Activated CD4-positive, alpha-beta T cell treated with anti-CD3 and anti-CD28 coated beads, Interleukin-2, amount 10 ng/mL, durations not matched to agents 24 days and 14 days (primary cell): ENCODE measurements at regions not wholly inside any gene's neighbourhood (a gene's known extent, or its start where the extent isn't known, plus 50 kb on each side); places are given as distances from the start of the nearest gene placed in this dataset.

Experiments
- DNase-seq: peaks from one replicate; pipeline ENCODE4 v3.0.0; 2022
- H3K27ac Mint-ChIP-seq: one replicate; pipeline ENCODE4 v1.8.0; 2022; ENCODE audit warnings: mild to moderate bottlenecking, mixed read lengths
- H3K27me3 Mint-ChIP-seq: one replicate; pipeline ENCODE4 v1.8.0; 2022; ENCODE audit warnings: mixed read lengths
- H3K36me3 Mint-ChIP-seq: one replicate; pipeline ENCODE4 v1.8.0; 2022; ENCODE audit warnings: low read depth, mild to moderate bottlenecking, mixed read lengths
- H3K4me1 Mint-ChIP-seq: one replicate; pipeline ENCODE4 v1.8.0; 2021; ENCODE audit warnings: mixed read lengths
- H3K4me3 Mint-ChIP-seq: one replicate; pipeline ENCODE4 v1.8.0; 2022; ENCODE audit warnings: mild to moderate bottlenecking, moderate library complexity, mixed read lengths
- H3K9me3 Mint-ChIP-seq: one replicate; pipeline ENCODE4 v1.8.0; 2021; ENCODE audit warnings: mixed read lengths
- intact Hi-C: fragments of 100-400 bp; cut with micrococcal nuclease; formaldehyde crosslinking; loops from one replicate; pipeline ENCODE4 v1.15.1; 2023

DNA sequence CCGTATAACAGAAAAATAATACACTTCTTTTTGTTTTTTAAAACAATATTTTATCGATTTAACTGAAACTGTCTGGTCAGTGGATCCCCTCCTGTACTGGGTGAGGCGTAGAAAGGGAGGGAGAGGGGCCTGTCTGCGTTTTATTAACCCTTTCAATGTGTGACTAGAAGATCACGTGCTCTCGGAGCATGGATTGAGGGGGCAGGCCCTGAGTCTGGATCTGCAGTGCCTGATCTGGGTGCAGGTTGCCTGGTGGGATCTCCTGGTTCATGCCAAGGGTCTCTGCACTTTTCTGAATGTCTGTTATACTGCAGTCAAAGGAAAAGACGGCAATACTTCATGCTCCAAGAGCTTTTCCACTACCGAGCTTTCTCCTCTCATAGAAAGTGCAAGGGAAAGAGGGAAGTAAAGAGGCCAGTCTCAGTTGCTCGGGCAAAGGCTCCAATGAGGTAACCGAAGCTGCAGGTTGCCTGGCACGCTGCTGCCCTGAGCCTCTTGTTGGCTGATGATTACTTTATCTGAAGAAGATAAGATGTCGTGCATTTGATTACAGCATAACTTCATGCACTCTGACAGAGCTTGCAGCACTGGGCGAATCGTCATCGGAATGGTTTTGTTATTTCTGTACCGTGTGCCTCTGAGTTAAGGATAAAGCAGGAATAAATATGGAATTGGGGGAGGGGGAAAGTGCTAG is 167.5 kb upstream of the PMEPA1 start:
- intact Hi-C loops = no loop called here
- Mint-ChIP-seq H3K27ac (no peak overlapping the region), H3K4me3 (no peak overlapping the region), H3K36me3 (no peaks in the 10 kb centered on the region), H3K9me3 (no peaks in the 10 kb centered on the region), H3K27me3 (no peaks in the 10 kb centered on the region), H3K4me1 (no peaks in the 10 kb centered on the region)
- no peak for DNase-seq

DNA sequence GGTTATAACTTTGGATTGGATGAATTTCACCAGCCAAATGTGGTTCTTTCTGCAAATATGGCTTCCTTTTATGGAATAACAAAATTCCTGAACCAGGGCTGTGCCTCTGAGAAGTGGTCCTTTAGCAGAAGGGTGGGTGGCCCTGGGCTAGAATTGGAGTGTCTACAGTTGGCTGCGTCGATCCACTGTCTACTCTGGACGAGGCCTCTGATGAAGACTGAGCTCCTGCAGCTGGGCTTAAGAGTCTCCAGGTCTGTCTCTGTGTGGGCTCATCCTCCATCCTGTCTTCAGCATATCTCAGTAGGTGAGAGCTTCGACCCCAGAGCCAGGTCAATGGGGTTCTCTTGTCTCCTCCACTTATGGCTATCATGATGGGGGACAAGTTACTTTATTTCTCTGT is 166.3 kb upstream of the PMEPA1 start:
- no peaks in the 10 kb centered on the region for H3K4me1 Mint-ChIP-seq
- H3K27ac Mint-ChIP-seq = no peak overlapping the region
- no peak for DNase-seq
- H3K36me3 Mint-ChIP-seq = no peaks in the 10 kb centered on the region
- no peaks in the 10 kb centered on the region for H3K9me3 Mint-ChIP-seq
- H3K4me3 Mint-ChIP-seq = no peak overlapping the region
- intact Hi-C loops = no loop called here
- H3K27me3 Mint-ChIP-seq = no peaks in the 10 kb centered on the region

DNA sequence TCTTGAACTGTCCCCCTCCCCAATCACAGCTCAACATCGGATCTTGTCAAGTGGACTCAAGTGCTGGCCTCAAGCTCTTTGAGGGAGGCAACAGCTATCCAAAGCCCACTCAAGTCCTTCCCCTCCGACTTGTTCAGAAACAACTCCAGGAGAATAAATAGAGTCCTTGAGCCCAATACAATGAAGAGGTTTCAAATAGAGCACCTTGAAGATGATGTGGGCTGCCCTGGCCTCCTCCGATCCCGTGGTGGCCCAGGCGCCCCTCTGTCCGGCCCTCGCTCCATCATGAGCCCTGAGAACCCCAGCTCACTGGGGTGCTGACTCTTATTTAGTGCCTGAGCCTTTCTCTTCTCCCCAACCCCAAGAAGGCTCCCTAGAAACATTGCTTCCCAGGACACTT is 164.3 kb upstream of the PMEPA1 start:
- intact Hi-C loops = no loop called here
- no peak overlapping the region for H3K27ac Mint-ChIP-seq
- H3K4me1 Mint-ChIP-seq = no peaks in the 10 kb centered on the region
- H3K9me3 Mint-ChIP-seq = no peaks in the 10 kb centered on the region
- no peak overlapping the region for H3K4me3 Mint-ChIP-seq
- no peaks in the 10 kb centered on the region for H3K27me3 Mint-ChIP-seq
- no peaks in the 10 kb centered on the region for H3K36me3 Mint-ChIP-seq
- DNase-seq = no peak

DNA sequence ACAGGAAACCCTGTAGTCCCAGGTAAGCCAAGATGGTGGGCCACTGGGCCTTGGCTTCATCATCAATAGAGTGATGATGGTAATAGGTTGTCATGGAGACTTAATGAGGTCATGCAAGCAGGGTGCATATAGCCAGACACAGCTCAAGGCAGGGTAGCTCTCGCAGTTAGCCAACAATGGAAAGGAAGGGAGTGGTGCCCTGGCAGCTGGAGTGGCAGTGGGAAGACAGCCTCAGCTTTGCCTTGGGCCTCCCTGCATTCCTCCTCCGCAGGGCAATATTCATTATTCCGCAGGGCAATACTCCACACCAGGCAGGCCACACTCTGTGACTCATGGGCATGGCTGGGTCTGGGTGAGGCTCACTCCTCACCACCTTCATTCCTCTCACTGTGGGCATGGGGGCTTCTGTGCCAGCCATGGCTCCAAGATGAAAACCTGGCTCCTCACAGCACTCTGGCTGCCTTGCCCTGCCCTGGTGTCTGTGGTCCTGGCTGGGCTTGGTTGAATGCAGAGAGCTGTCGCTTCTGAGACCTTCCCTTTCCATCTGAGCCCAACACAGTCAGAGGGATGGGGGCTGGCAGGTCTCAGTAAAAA is 163.1 kb upstream of the PMEPA1 start:
- Mint-ChIP-seq H3K36me3 (no peaks in the 10 kb centered on the region), H3K4me1 (no peaks in the 10 kb centered on the region), H3K27ac (no peak overlapping the region), H3K9me3 (no peaks in the 10 kb centered on the region), H3K4me3 (no peak overlapping the region), H3K27me3 (no peaks in the 10 kb centered on the region)
- DNase-seq = no peak
- intact Hi-C loops = no loop called here

DNA sequence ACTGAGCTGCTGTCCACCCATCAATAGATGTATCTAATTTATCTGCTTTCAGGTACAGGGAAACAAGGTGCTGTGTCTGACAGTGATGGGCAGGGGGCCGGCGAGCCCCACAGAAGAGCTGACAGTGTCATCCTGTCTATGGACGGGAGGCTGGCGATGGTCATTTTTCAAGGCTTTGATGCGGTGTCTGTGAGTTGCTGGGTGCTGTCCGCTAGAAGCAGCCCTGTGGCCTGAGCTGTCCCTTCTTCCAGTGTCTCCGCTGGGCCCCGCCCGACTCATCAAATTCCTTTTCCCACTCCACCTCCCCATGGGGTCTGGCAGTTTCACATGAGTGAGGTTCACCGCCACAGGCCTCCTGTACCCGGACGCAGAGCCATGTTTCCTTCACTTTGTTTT is 161.4 kb upstream of the PMEPA1 start:
- intact Hi-C loops = no loop called here
- Mint-ChIP-seq H3K9me3 (no peaks in the 10 kb centered on the region), H3K27me3 (peaks cover 1% of the 10 kb centered on the region), H3K36me3 (no peaks in the 10 kb centered on the region), H3K4me3 (no peak overlapping the region), H3K27ac (no peak overlapping the region), H3K4me1 (no peaks in the 10 kb centered on the region)
- no peak for DNase-seq

DNA sequence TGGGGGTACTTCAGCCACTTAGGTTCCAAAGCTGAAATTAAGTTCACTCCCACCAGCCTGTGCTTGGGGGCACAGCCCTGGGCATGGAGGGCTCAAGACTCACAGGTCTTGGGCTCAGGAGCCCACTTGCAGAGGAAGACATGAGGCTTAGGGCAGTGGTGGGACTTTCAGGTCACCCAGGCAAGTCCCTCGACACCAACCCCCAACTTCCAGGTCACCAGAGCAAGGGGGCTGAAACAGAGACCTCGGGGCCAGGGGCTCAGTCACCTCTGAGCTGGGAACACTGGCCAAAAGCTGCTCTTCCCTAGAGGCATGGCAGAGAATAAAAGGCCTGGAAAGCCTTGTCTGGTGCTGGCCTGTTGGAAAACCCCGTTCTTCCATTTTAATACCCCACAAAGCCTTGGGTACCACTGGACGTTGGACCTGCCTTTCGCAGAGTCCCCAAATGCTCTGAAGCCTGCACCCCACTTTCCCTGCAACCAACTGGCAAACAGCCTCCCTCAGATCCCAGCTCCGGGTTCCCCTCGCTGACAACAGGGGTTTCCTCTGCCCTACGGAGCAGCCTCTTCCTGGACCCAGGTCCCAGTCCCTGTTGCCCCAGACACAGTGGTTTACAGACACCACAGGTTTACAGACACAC is 160.9 kb upstream of the PMEPA1 start:
- intact Hi-C loops = no loop called here
- Mint-ChIP-seq H3K4me3 (no peak overlapping the region), H3K4me1 (peaks cover 1% of the 10 kb centered on the region), H3K36me3 (no peaks in the 10 kb centered on the region), H3K27ac (no peak overlapping the region), H3K27me3 (peaks cover 6% of the 10 kb centered on the region), H3K9me3 (no peaks in the 10 kb centered on the region)
- DNase-seq = no peak

DNA sequence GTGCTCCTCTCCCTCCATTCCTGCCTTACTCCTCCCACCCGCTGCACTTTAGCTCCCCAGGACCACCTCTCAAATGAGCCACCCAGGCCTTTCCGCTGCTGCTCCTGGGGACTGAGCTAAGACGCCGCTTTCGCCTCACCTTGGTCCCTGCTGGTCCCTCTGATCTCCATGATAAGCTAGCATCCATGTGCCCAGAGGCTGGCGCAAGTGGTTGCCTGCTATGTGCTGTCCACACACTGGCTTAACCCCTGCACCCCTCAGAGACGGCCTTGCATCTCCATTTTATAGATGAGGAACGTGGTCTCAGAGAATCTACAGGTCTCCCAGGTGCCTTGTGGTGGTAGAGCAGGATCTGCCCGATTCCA is 160.1 kb upstream of the PMEPA1 start:
- no peak for DNase-seq
- Mint-ChIP-seq H3K27ac (no peak overlapping the region), H3K27me3 (peaks cover 13% of the 10 kb centered on the region), H3K36me3 (no peaks in the 10 kb centered on the region), H3K9me3 (no peaks in the 10 kb centered on the region), H3K4me3 (no peak overlapping the region), H3K4me1 (peaks cover 5% of the 10 kb centered on the region)
- intact Hi-C loops = no loop called here

DNA sequence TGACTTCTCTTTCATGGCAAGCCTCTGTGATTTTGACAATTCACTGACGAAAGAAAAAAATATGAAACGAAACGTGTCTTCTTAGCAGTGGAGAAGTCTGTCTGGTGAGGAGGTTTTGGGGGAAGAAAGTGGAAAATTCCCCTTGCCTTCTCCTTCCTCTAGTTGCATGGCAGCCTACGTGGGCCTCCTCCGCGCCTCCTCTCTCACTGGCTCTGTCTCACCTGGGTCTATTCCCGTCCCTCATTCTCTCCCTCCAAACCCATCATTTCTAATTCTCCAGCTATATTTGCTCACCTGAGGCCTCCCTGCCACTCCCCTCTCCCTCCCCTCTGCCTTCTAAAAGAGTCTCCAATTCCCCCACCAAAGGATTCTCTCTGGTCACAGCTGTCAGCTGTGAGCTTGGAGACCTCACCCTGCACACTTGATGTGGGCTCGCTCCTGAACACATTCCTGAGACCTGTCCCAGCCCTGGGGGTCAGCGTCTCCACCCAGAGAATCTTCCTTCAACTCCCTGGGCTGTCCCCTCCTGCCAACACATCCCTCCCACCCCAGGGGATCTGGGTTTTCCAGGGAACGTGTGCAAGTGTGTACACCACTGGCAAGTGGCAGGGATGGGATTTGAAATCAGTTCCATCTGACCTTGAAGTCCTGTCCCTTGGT is 159.6 kb upstream of the PMEPA1 start:
- H3K4me1 Mint-ChIP-seq = peaks cover 5% of the 10 kb centered on the region
- DNase-seq = no peak
- no peak overlapping the region for H3K27ac Mint-ChIP-seq
- H3K4me3 Mint-ChIP-seq = no peak overlapping the region
- intact Hi-C loops = no loop called here
- no peaks in the 10 kb centered on the region for H3K9me3 Mint-ChIP-seq
- H3K36me3 Mint-ChIP-seq = no peaks in the 10 kb centered on the region
- H3K27me3 Mint-ChIP-seq = peaks cover 14% of the 10 kb centered on the region

DNA sequence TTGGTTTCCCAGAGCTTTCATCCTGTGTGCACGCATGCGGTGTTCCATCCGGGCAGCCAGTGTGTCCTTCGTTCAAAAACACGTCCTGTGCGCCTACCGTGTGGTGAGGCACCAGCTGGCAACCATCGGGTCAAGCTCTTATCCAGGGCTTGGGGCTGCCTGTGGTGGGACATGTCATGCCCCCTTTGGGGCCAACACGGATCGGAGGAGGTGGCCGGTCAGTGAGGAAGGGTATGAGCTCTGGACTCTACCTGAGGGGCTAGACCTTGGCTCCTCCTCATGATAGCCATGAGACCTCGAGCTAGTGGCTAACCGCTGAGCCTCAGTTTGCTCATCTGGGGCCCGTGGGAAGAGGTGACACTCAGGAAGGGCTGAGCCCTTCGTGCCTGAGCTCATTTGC is 158.5 kb upstream of the PMEPA1 start:
- peaks cover 5% of the 10 kb centered on the region for H3K4me1 Mint-ChIP-seq
- peaks cover 14% of the 10 kb centered on the region for H3K27me3 Mint-ChIP-seq
- no peak overlapping the region for H3K4me3 Mint-ChIP-seq
- no peak for DNase-seq
- H3K9me3 Mint-ChIP-seq = no peaks in the 10 kb centered on the region
- no peaks in the 10 kb centered on the region for H3K36me3 Mint-ChIP-seq
- intact Hi-C loops = no loop called here
- no peak overlapping the region for H3K27ac Mint-ChIP-seq

DNA sequence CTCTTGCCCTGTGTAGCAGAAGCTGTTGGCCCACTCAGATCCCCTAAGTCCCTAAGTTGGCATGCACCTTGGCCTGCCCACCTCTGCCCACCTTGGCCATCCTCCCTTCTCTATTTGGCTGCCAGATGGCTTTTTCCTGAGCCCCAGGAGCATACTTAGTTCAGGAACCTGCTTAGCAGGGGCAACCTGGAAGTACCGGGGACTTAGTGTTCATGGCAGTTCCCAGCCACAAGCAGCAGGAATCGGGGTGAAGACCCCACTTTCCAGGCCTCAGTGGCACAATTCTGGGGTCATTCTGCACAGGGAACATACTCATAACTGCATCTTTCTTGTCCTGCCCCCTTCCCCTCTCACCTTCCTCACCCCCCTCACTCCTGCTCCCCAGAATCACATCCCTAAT is 158.0 kb upstream of the PMEPA1 start:
- Mint-ChIP-seq H3K4me1 (peaks cover 5% of the 10 kb centered on the region), H3K9me3 (no peaks in the 10 kb centered on the region), H3K27ac (no peak overlapping the region), H3K36me3 (no peaks in the 10 kb centered on the region), H3K27me3 (peaks cover 16% of the 10 kb centered on the region), H3K4me3 (no peak overlapping the region)
- DNase-seq = no peak
- intact Hi-C loops = no loop called here

DNA sequence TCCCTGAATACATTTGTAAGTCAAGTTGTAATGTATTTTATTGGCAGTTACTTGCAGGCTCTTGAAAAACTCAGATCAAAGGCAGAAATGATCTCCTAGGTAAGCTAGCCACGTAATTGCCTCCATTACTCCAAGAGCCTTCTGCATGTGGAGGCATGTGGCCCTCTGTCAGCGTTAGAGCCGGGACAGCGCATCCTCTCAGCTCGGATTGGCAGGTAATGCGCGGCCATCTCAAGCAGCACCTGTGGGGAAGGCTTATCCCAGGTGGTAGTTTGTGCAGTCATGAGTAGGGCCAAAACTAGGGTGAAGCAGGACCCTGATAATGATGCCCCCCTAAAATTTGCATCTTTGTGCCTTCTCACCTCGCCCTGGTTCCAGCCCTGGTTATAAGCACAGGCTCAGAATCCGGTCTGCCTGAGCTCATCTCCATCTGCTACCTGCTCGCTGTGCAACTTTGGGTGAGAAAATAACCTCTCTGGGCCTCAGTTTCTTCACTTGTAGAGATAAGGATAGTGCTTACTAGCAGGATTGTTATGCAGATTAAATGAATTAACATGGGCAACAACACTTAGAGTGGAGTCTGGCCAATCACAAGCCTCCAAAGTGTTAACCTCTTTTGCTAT is 157.5 kb upstream of the PMEPA1 start:
- DNase-seq = no peak
- H3K27me3 Mint-ChIP-seq = peaks cover 16% of the 10 kb centered on the region
- H3K27ac Mint-ChIP-seq = no peak overlapping the region
- intact Hi-C loops = no loop called here
- H3K4me1 Mint-ChIP-seq = peaks cover 5% of the 10 kb centered on the region
- H3K9me3 Mint-ChIP-seq = no peaks in the 10 kb centered on the region
- no peaks in the 10 kb centered on the region for H3K36me3 Mint-ChIP-seq
- no peak overlapping the region for H3K4me3 Mint-ChIP-seq

DNA sequence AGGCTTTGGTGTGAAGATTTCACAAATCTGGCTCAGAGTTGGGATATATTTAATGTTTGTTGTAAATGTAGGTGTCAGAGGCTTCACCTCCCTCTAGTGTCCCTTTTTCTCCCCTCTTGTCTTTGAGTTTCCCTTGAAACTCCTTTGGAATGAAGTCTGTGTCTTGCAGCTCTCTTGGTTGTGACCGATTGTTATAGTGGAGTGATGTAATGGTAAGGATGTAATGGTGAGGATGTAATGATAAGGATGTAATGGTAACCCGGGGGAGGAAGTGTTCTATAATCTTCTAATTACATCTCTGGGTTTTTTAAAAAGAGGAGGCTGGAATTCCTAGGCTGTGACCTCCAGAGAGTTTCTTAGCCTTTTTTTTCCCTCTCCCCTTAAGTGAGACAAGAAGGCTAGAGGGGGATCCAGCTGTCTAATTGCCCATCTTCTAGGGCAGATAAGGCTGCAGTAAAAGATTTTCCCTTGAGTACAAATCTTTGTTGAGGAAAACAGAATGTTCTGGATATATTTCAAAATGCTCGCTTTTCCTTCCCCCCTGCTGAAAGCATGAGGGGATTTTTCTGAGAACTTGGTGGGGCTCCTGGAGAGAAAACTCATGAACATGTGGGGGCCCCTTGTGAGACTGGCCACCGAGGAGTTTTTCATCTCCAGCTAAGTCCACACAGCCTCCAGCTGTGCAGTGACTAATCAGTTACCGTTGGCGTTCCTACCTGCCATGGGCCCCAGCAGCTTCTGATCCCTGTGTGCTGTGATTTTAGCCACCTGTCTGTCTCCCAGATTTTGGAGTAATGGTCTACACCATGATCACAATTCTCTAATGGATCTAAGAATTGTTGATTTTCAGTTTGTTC is 156.7 kb upstream of the PMEPA1 start:
- no peak for DNase-seq
- Mint-ChIP-seq H3K4me3 (no peak overlapping the region), H3K4me1 (peaks cover 5% of the 10 kb centered on the region), H3K36me3 (no peaks in the 10 kb centered on the region), H3K27me3 (peaks cover 16% of the 10 kb centered on the region), H3K9me3 (no peaks in the 10 kb centered on the region), H3K27ac (no peak overlapping the region)
- intact Hi-C loops = no loop called here

DNA sequence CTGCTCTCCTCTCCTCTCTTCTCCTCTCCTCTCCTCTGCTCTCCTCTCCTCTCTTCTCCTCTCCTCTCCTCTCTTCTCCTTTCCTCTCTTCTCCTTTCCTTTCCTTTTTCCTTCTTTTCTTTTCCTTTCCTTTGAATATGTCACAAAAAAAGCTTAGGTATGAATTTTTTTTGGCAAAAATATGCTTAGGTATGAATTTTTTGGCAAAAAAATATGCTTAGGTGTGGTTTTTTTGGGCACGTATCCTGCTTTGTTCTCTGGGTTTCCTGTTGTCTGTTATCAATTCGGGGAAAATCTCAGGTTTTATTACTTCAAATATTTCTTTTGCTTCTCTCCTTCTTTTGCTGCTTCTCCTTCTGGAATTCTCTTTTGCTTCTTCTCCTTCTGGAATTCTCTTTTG is 155.5 kb upstream of the PMEPA1 start:
- Mint-ChIP-seq H3K4me3 (no peak overlapping the region), H3K27ac (no peak overlapping the region), H3K27me3 (peaks cover 16% of the 10 kb centered on the region), H3K4me1 (peaks cover 5% of the 10 kb centered on the region), H3K9me3 (no peaks in the 10 kb centered on the region), H3K36me3 (no peaks in the 10 kb centered on the region)
- intact Hi-C loops = no loop called here
- no peak for DNase-seq
